Astrocyte of the spinal cord (primary cell): ENCODE measurements at regions not wholly inside any gene's neighbourhood (a gene's known extent, or its start where the extent isn't known, plus 50 kb on each side); places are given as distances from the start of the nearest gene placed in this dataset.

Source experiments
- DNase-seq: peaks from one replicate; pipeline ENCODE4 v3.0.0; 2011; ENCODE audit warnings: low read depth, low spot score
- H3K4me3 ChIP-seq: 2 replicates; pipeline ENCODE4 v1.5.1; 2011; ENCODE audit warnings: low read depth, mild to moderate bottlenecking, low read length, moderate library complexity
- CTCF ChIP-seq: IDR thresholded peaks from 2 replicates; pipeline ENCODE4 v1.5.1; 2012; ENCODE audit warnings: low read depth, mild to moderate bottlenecking, low read length, inconsistent platforms
- in situ Hi-C: cut with HindIII; loops from 2 replicates; pipeline ENCODE4 v1.10.0; 2017; ENCODE audit warnings: low sequenced_read_pairs

DNA sequence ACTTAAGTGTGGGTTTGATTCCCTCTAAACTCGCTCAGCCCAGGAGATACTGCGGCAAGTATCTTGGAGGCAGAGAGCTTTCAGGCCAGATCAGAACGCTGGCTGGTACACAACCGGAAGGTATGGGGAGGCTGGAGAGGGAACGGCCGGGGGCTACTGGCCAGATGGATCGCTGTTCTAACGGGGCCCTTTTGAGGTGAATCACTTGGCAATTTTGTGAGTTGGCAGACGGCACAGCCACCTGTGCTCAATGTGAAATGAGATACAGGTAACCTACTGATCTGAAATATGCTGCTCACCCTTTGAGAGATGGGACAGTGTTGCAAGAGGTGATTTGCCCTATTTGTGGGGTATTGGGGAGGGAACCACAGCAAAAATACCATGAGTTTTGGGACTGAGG lies 622.9 kb upstream of the RBFOX1 start:
- no peak for TF ChIP-seq CTCF
- in situ Hi-C loops, result no loop called here
- no peak for DNase-seq
- H3K4me3 ChIP-seq, result no peak overlapping the region

DNA sequence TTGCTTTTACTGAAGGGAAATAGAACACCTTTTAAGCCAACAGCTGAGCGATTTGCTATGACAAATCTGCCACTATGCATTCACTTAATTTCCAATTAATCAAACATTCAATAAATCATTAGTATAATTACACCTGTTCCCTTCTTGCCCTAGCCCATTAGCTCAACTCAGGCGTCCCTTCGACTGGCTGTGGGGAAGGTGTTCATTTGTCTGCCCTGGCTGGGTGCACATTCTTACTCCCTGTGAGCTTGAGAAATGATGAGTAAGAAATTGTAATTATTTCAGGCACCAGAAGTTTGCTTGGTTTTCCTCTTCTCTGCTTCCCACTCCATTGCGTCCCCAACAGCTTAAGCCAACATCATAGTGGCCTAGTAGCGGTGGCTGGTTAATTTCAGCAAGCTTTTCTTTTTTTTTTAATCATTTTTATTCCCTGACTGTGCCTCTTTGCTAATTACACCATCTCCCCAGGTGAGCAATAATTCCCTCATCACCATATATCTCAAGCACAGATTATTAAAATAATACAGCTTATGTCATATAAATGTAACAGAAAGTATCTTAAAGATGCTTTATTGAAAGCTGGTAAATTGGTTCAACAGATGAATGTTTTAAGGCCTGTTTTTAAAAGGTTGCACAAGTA lies 623.9 kb upstream of the RBFOX1 start:
- no peak for DNase-seq
- TF ChIP-seq CTCF, result no peak
- H3K4me3 ChIP-seq, result no peak overlapping the region
- in situ Hi-C loops, result no loop called here

- in situ Hi-C loops, result no loop called here
- no peak for DNase-seq
- H3K4me3 ChIP-seq, result no peak overlapping the region
- TF ChIP-seq CTCF, result no peak
Observed at GRCh38 chr16:6704306-6704930, 628.2 kb upstream of the RBFOX1 start.

- in situ Hi-C loops, result no loop called here
Observed at GRCh38 chr16:6701096-6701495, 631.5 kb upstream of the RBFOX1 start.

GRCh38 chr16:6698548-6698947 lies 634.1 kb upstream of the RBFOX1 start:
- in situ Hi-C loops, result no loop called here
- no peak overlapping the region for H3K4me3 ChIP-seq
- DNase-seq, result no peak
- TF ChIP-seq CTCF, result no peak

More at GRCh38 chr16:6701096-6701495, 631.5 kb upstream of the RBFOX1 start:
- no peak for DNase-seq
- H3K4me3 ChIP-seq, result no peak overlapping the region
- TF ChIP-seq CTCF, result no peak

- in situ Hi-C loops, result no loop called here
- no peak overlapping the region for H3K4me3 ChIP-seq
- no peak for TF ChIP-seq CTCF
- no peak for DNase-seq
Observed at GRCh38 chr16:6695666-6696065, 637.0 kb upstream of the RBFOX1 start.
